H9 (cell line): ENCODE measurements at regions not wholly inside any gene's neighbourhood (a gene's known extent, or its start where the extent isn't known, plus 50 kb on each side); places are given as distances from the start of the nearest gene placed in this dataset.

Experiments
- DNase-seq: peaks from one replicate; pipeline ENCODE4 v3.0.0-alpha.2; 2017
- H2AFZ ChIP-seq: one replicate; pipeline ENCODE4 v1.6.1; 2013; ENCODE audit warnings: mild to moderate bottlenecking, low read length, control low read depth, moderate library complexity
- H2AK5ac ChIP-seq: 2 replicates; pipeline ENCODE4 v1.6.1; 2013; ENCODE audit warnings: low read length, control low read depth, mixed read lengths; ENCODE audit not compliant: insufficient read length
- H2BK120ac ChIP-seq: one replicate; pipeline ENCODE4 v1.6.1; 2013; ENCODE audit warnings: low read depth, mild to moderate bottlenecking, low read length, control low read depth, inconsistent platforms; ENCODE audit not compliant: poor library complexity, severe bottlenecking
- H2BK12ac ChIP-seq: 2 replicates; pipeline ENCODE4 v1.6.1; 2013; ENCODE audit warnings: low read length, control low read depth, mixed read lengths, low read depth; ENCODE audit not compliant: insufficient read length
- H2BK15ac ChIP-seq: 2 replicates; pipeline ENCODE4 v1.6.1; 2013; ENCODE audit warnings: low read depth, low read length, control low read depth
- H2BK20ac ChIP-seq: one replicate; pipeline ENCODE4 v1.6.1; 2013; ENCODE audit warnings: low read depth, mild to moderate bottlenecking, low read length, control low read depth, inconsistent platforms; ENCODE audit not compliant: poor library complexity, severe bottlenecking
- H2BK5ac ChIP-seq: 2 replicates; pipeline ENCODE4 v1.6.1; 2013; ENCODE audit warnings: low read length, control low read depth, mixed read lengths; ENCODE audit not compliant: insufficient read length
- H3K14ac ChIP-seq: 2 replicates; pipeline ENCODE4 v1.6.1; 2013; ENCODE audit warnings: low read length, control low read depth; ENCODE audit not compliant: insufficient read depth
- H3K18ac ChIP-seq: 2 replicates; pipeline ENCODE4 v1.6.1; 2013; ENCODE audit warnings: low read depth, mild to moderate bottlenecking, mixed read lengths, low read length, control low read depth; ENCODE audit not compliant: insufficient read length
- H3K23ac ChIP-seq: 2 replicates; pipeline ENCODE4 v1.6.1; 2013; ENCODE audit warnings: low read length, control low read depth, mixed read lengths, low read depth; ENCODE audit not compliant: insufficient read length
- H3K23me2 ChIP-seq: 2 replicates; pipeline ENCODE4 v1.6.1; 2013; ENCODE audit warnings: low read depth, mild to moderate bottlenecking, mixed read lengths, low read length, control low read depth; ENCODE audit not compliant: insufficient read length, poor library complexity, severe bottlenecking
- H3K27ac ChIP-seq: 2 replicates; pipeline ENCODE4 v1.5.1; 2013; ENCODE audit warnings: low read length, control low read depth, mixed read lengths, low read depth; ENCODE audit not compliant: insufficient read length
- H3K27me3 ChIP-seq: 2 replicates; pipeline ENCODE4 v1.6.1; 2013; ENCODE audit warnings: low read length, control low read depth, inconsistent platforms; ENCODE audit not compliant: insufficient read depth
- H3K4ac ChIP-seq: 2 replicates; pipeline ENCODE4 v1.6.1; 2013; ENCODE audit warnings: low read depth, mild to moderate bottlenecking, control low read depth, inconsistent platforms, low read length, moderate library complexity
- H3K4me1 ChIP-seq: 2 replicates; pipeline ENCODE4 v1.6.1; 2013; ENCODE audit warnings: low read length, control low read depth, inconsistent platforms; ENCODE audit not compliant: insufficient read depth
- H3K4me2 ChIP-seq: 2 replicates; pipeline ENCODE4 v1.6.1; 2013; ENCODE audit warnings: low read length, control low read depth, mixed read lengths; ENCODE audit not compliant: insufficient read length, insufficient read depth
- H3K56ac ChIP-seq: 2 replicates; pipeline ENCODE4 v1.6.1; 2013; ENCODE audit warnings: low read depth, mild to moderate bottlenecking, mixed read lengths, low read length, control low read depth; ENCODE audit not compliant: insufficient read length
- H3K79me1 ChIP-seq: 2 replicates; pipeline ENCODE4 v1.6.1; 2013; ENCODE audit warnings: low read depth, mild to moderate bottlenecking, moderate library complexity, low read length, control low read depth, inconsistent platforms; ENCODE audit not compliant: insufficient read depth, poor library complexity, severe bottlenecking
- H3K79me2 ChIP-seq: 2 replicates; pipeline ENCODE4 v1.6.1; 2013; ENCODE audit warnings: low read length, control low read depth, inconsistent platforms; ENCODE audit not compliant: insufficient read depth
- H3K9ac ChIP-seq: 2 replicates; pipeline ENCODE4 v1.6.1; 2013; ENCODE audit warnings: low read length, control low read depth, mixed read lengths; ENCODE audit not compliant: insufficient read length; ENCODE audit errors: extremely low read depth
- H3K9me3 ChIP-seq: one replicate; pipeline ENCODE4 v1.6.1; 2013; ENCODE audit warnings: low read depth, low read length, inconsistent platforms; ENCODE audit not compliant: control insufficient read depth
- H3T11ph ChIP-seq: one replicate; pipeline ENCODE4 v1.6.1; 2013; ENCODE audit warnings: mild to moderate bottlenecking, low read length, control low read depth, inconsistent platforms
- H4K20me1 ChIP-seq: one replicate; pipeline ENCODE4 v1.6.1; 2013; ENCODE audit not compliant: control insufficient read depth, insufficient read length, insufficient read depth
- H4K5ac ChIP-seq: 2 replicates; pipeline ENCODE4 v1.6.1; 2013; ENCODE audit warnings: low read depth, mild to moderate bottlenecking, mixed read lengths, low read length, control low read depth; ENCODE audit not compliant: insufficient read length
- H4K8ac ChIP-seq: replicated peaks from 2 replicates; pipeline ENCODE4 v1.6.1; 2013; ENCODE audit warnings: low read length, control low read depth, mixed read lengths, low read depth; ENCODE audit not compliant: insufficient read length
- H4K91ac ChIP-seq: 2 replicates; pipeline ENCODE4 v1.6.1; 2013; ENCODE audit warnings: low read depth, mild to moderate bottlenecking, moderate library complexity, mixed read lengths, low read length, control low read depth; ENCODE audit not compliant: insufficient read length
- H3K27ac Mint-ChIP-seq, 3 experiments: 2 replicates in 2 of 3; 3 replicates in 1 of 3; pipeline ENCODE4 v1.8.0; 2020 to 2021; ENCODE audit warnings: mixed read lengths in 3 of 3, mild to moderate bottlenecking in 1 of 3, moderate library complexity in 1 of 3
- H3K27me3 Mint-ChIP-seq: 2 replicates; pipeline ENCODE4 v1.8.0; 2021; ENCODE audit warnings: low read depth, mild to moderate bottlenecking, moderate library complexity, mixed read lengths
- H3K36me3 Mint-ChIP-seq, 3 experiments: 2 replicates in 2 of 3; 3 replicates in 1 of 3; pipeline ENCODE4 v1.8.0; 2020 to 2021; ENCODE audit warnings: low read depth in 3 of 3, mixed read lengths in 3 of 3; ENCODE audit not compliant: insufficient read depth in 1 of 3
- H3K4me1 Mint-ChIP-seq, 2 experiments: 2 replicates each; pipeline ENCODE4 v1.8.0; 2020; ENCODE audit warnings: mixed read lengths in 2 of 2
- H3K4me3 Mint-ChIP-seq, 2 experiments: 2 replicates in 1 of 2; 3 replicates in 1 of 2; pipeline ENCODE4 v1.8.0; 2020 to 2021; ENCODE audit warnings: mild to moderate bottlenecking in 2 of 2, mixed read lengths in 2 of 2, moderate library complexity in 1 of 2
- H3K9me3 Mint-ChIP-seq, 2 experiments: 2 replicates in 1 of 2; 3 replicates in 1 of 2; pipeline ENCODE4 v1.8.0; 2020; ENCODE audit warnings: mild to moderate bottlenecking in 2 of 2, mixed read lengths in 2 of 2, moderate library complexity in 1 of 2
- CTCF ChIP-seq: fragments of 200-600 bp; sonication (generic); conservative IDR thresholded peaks from 3 replicates; pipeline ENCODE4 v1.8.0; 2021; ENCODE audit warnings: antibody characterized with exemption, mild to moderate bottlenecking
- WGBS: extraction: QIAGEN DNeasy Blood & Tissue Kit; methylation state at CpG from one replicate; pipeline ENCODE4 v1.1.7; 2013; ENCODE audit warnings: missing lambda C conversion rate, low lambda C conversion rate, mixed read lengths; ENCODE audit not compliant: insufficient read length; ENCODE audit errors: extremely low coverage; 5-methylcytosine and 5-hydroxymethylcytosine counted together

GRCh38 chr5:72035831-72036230 lies 71.4 kb upstream of the MAP1B start:
- Histone ChIP-seq H2BK5ac (no peak overlapping the region), H3K14ac (no peak overlapping the region), H3K79me2 (no peaks in the 10 kb centered on the region), H2BK12ac (no peak overlapping the region), H3K79me1 (no peaks in the 10 kb centered on the region), H3K4me1 (peaks cover 11% of the 10 kb centered on the region; the same call in 1 of the 2 replicates), H3K56ac (no peak overlapping the region), H4K91ac (no peak overlapping the region), H2BK120ac (no peak overlapping the region), H2AFZ (no peak overlapping the region), H2BK20ac (no peak overlapping the region), H3K18ac (no peak overlapping the region), H2BK15ac (no peak overlapping the region), H3K23me2 (no peaks in the 10 kb centered on the region), H3K4ac (no peak overlapping the region), H4K8ac (no peak overlapping the region), H3K27ac (no peak overlapping the region), H3K4me2 (no peak overlapping the region), H3K23ac (no peak overlapping the region), H2AK5ac (no peak overlapping the region), H4K5ac (no peak overlapping the region), H3T11ph (no peak overlapping the region), H3K27me3 (no peaks in the 10 kb centered on the region), H3K9me3 (no peaks in the 10 kb centered on the region), H4K20me1 (no peaks in the 10 kb centered on the region), H3K9ac (no peak overlapping the region)
- Mint-ChIP-seq H3K27me3 (no peaks in the 10 kb centered on the region; the same call in none of the 2 replicates), H3K27ac (no peak overlapping the region), H3K4me1 (peaks cover 61 to 73% of the 10 kb centered on the region in 2 experiments), H3K4me3 (no peak overlapping the region), H3K36me3 (no peaks in the 10 kb centered on the region), H3K9me3 (no peaks in the 10 kb centered on the region)
- DNase-seq = no peak
- WGBS = no CpG with 5 or more reads among the region's 3 CpGs
- no peak for TF ChIP-seq CTCF
